ENCODE measurements at regions not wholly inside any gene's neighbourhood (a gene's known extent, or its start where the extent isn't known, plus 50 kb on each side); places are given as distances from the start of the nearest gene placed in this dataset.

GRCh38 chr3:148092624-148093347 is 604.9 kb upstream of the AGTR1 start:
- no peak for DNase-seq

- DNase-seq, result no peak
These were observed 604.0 kb upstream of the AGTR1 start for GRCh38 chr3:148093753-148094152.

GRCh38 chr3:148095962-148096361 is 601.7 kb upstream of the AGTR1 start:
- DNase-seq, result no peak

DNA sequence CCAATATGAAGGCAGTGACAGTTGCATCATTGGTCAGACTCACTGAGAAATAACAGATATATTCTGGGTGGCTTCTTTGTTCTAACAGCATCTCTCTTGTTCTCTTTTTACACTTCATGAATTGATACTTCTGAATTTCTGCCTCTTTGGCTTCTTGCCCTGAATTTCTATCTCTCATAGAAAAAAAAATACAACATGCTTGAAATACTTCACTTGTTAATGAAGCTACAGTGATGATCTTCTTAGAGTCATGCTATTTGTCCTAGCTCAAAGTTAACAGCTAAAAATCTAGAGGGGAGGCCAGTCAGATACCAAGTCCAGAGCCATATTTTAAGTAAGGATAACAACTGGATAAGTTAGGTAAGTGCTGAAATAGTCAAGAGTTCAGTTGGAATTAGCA is 597.2 kb upstream of the AGTR1 start:
- no peak for DNase-seq

DNA sequence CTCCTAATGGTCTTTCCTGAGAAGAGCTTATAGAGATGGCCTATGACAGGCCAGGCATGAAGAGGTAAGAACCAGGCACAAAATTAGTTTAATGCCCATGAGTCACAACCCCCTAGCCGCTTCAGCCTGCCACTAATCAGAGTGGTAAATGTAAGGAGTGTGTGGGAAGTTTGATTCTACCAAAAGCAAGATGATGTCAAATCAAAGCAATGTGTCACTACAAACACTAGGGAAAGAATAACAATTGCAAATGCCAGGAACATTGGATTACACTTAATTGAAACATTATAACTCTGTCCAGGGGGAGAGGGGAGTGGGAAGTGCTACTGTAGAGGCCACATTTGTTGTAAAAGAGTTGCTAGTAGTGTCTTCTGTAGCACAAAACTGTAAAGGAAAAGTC is 596.6 kb upstream of the AGTR1 start:
- DNase-seq, result no peak

DNA sequence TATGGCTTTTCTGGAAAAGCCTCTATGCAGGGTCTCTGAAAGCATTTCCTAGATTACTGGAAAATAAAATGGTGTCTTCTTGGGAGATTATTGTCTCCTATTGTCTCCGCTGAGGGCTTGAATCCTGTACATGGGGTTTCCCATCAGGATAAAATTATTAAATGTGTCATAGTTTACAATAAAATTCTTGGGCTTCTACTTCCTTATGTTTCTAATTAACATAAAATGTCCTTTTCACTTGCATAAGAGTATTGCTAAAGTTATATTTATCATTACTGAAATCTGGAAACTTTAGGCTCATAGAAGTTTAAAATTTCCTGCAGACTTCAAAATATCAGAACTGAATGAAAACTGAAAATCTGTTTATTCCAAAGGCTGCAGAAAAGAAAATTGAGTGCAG is 595.5 kb upstream of the AGTR1 start:
- no peak for DNase-seq

DNA sequence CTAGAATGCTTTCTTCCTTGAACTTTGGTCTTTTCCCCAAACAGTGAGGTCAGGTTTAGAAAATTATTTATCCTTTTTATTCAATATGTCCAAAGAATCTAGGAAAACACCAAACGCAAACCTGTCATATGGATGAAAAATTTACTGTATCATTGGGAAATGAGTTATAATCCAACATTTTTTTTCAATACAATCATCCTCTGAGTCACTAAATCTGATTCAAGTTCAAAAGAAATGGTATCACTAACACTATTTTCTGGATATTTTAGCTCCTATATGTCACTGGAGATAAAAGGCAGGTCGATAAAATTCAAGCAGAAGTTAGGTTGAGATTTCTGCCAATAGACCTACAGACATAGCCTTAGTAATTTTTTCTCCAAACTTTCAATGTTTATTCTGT is 591.6 kb upstream of the AGTR1 start:
- DNase-seq, result no peak

DNA sequence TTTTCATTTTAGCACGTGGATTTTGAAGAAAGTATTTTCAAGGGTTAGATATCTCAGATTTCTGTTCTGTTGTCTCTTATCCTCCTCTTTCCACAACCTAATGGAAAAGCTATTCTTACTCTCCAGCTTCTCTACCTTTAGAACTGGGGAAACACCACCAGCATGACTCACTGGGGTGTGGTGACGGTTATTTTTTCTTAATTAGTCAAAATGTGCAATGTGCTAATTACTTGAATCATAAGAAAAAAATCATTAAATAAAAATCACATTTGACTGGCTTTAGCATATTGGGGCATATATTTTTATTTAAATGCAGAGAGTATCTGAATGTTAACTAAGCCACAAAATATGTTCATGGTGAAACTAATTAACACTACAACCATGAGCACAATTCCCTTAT is 570.7 kb upstream of the AGTR1 start:
- no peak for DNase-seq

DNA sequence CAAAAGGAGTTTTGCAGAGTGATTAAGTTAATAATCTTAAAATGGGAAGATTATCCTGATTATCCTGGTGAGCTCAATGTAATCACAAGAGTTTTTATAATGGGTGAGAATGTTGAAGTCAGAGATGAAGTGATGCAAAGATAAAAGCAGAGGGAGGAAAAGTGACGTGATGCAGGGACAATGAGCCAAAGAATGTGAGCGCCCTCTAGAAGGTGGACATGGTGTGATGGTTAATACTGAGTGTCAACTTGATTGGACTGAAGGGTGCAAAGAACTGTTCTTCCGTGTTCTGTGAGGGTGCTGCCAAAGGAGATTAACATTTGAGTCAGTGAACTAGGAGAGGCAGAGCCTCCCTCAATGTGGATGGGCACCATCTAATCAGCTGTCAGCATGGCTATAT is 569.6 kb upstream of the AGTR1 start:
- DNase-seq, result no peak

- no peak for DNase-seq
These were observed 565.6 kb upstream of the AGTR1 start for GRCh38 chr3:148131990-148132638.

DNA sequence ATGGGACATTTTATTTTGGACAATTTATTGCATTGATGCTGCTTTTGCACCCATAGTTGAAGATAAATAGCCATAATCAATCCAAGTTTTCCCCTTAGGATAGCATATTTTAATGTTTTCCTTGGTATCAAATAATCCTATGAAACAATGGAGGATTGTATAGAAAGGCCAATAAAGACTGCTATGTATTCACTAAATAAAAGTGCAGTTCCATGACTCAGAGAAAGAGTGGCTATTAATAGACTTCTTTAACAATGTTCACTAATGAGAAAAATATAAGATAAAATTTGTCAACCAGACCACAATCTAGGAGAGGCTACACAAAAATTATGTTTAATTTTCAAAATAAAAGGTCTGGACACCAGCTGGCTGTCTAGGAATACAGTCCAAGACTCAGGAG is 560.9 kb upstream of the AGTR1 start:
- no peak for DNase-seq

DNA sequence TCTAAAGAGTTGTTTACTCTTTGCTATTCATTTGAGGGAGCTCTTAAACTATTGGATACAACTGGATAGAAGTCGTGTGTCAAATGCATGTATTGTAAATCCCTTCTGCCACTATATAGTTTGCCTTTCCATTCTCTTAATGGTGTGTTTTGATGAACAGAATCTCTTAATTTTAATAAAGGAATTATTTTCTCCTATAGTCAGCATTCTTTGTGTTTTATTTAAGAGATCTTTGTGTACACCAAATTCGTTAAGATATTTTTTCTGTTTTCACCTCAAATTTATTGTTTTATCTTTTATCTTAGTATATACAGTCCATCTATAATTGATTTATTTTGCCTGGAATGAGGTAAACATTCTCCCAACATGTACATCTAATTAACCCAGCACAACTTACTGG is 551.5 kb upstream of the AGTR1 start:
- DNase-seq, result no peak

- no peak for DNase-seq
These were observed 550.5 kb upstream of the AGTR1 start for GRCh38 chr3:148146947-148147826.

- DNase-seq, result no peak
These were observed 549.8 kb upstream of the AGTR1 start for GRCh38 chr3:148147903-148148302.

DNA sequence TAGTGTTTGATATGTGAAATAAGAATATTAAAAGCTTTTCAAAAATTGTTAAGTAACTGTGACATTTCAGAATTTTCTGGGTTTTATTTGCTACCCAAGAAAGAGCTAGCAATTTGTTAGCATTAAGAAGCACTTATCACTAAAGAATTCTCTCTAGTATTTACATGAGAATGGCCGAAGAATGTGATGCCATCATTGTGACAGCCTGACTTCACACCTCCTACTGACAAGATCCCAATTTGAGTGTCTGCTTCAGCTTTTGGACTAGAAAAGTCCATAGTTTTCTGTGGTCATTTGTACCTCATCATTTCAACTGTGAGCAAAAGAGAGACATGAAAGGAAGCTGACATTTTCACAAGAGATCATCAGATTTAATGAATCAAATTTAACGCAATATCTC is 548.1 kb upstream of the AGTR1 start:
- no peak for DNase-seq

- no peak for DNase-seq
These were observed 547.6 kb upstream of the AGTR1 start for GRCh38 chr3:148150141-148150540.

DNA sequence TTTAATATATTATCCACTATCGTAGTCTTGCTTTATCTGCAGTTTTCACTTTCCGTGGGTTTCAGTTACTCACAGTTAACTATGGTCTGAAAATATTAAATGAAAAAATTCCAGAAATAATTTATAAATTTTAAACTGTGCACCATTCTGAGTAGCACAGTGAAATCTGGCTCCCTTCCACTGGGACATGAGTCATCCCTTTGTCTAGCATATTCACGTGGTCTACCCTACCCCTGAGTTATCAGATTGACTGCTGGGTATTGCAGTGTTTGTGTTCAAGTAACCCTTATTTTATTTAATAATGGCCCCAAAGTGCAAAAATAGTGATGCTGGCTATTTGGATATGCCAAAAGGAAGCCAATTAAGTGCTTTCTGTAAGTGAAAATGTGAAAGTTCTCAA is 539.5 kb upstream of the AGTR1 start:
- DNase-seq, result no peak

DNA sequence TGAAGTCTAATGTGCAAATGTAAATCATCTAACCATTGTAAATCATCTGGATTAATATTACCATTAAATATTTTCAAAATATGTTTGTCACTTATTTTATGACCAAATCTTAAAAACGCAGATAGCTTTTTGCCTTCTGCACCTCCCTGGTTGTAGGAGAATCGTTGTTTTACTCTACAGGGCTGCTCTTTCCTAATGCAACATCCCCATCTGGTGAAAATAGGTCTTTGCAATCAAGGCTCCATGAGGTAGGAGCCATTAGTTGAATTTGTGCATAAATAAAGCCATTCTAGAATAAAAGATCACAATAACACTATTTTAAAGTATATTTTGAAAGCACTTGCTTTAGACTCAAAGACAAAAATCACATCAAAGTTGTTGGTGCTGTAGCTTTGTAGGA is 535.6 kb upstream of the AGTR1 start:
- DNase-seq, result no peak

GRCh38 chr3:148168347-148168746 is 529.4 kb upstream of the AGTR1 start:
- DNase-seq, result no peak

GRCh38 chr3:148173851-148174250 is 523.9 kb upstream of the AGTR1 start:
- DNase-seq, result no peak

GRCh38 chr3:148175214-148175613 is 522.5 kb upstream of the AGTR1 start:
- DNase-seq, result no peak

- DNase-seq, result no peak
These were observed 519.2 kb upstream of the AGTR1 start for GRCh38 chr3:148178503-148178902.

GRCh38 chr3:148184798-148185197 is 512.9 kb upstream of the AGTR1 start:
- DNase-seq, result no peak

- DNase-seq, result no peak
These were observed 510.8 kb upstream of the AGTR1 start for GRCh38 chr3:148186881-148187280.

Measured in NCI-H2171 treated with DMSO at 0.1 percent for 48 hours (cell line).